GM18951 (cell line): ENCODE measurements at regions not wholly inside any gene's neighbourhood (a gene's known extent, or its start where the extent isn't known, plus 50 kb on each side); places are given as distances from the start of the nearest gene placed in this dataset.
"Not testable (repeated sequence)": the region's sequence is repeated elsewhere in the genome, so short reads cannot be mapped to it uniquely, and the experiment has no call there.

Source experiments
- POLR2A ChIP-seq: IDR thresholded peaks from 4 replicates; pipeline ENCODE4 v1.6.1; 2011; ENCODE audit warnings: mild to moderate bottlenecking; ENCODE audit not compliant: insufficient read length, insufficient read depth; ENCODE audit errors: extremely low read depth
- in situ Hi-C: fragments of 300-500 bp; cut with MboI; formaldehyde crosslinking; loops from one replicate; pipeline ENCODE4 v1.12.0; 2022; ENCODE audit warnings: low sequenced_read_pairs, mixed read lengths, inconsistent platforms; ENCODE audit not compliant: unreplicated experiment

- no peak for TF ChIP-seq POLR2A
- in situ Hi-C loops: no loop called here
Observed at GRCh38 chr1:244330318-244330625, 121.4 kb downstream of the ADSS2 start.

- in situ Hi-C loops: not testable (repeated sequence)
Observed at GRCh38 chr1:244332761-244333160, 118.9 kb downstream of the ADSS2 start.

- in situ Hi-C loops: not testable (repeated sequence)
Observed at GRCh38 chr1:244334315-244334714, 117.4 kb downstream of the ADSS2 start.

- in situ Hi-C loops: not testable (repeated sequence)
Observed at GRCh38 chr1:244334842-244335241, 116.9 kb downstream of the ADSS2 start.

GRCh38 chr1:244335456-244335855, 116.3 kb downstream of the ADSS2 start:
- in situ Hi-C loops: no loop called here

GRCh38 chr1:244336232-244336899, 115.3 kb downstream of the ADSS2 start:
- no peak for TF ChIP-seq POLR2A
- in situ Hi-C loops: no loop called here

More at GRCh38 chr1:244335456-244335855, 116.3 kb downstream of the ADSS2 start:
- no peak for TF ChIP-seq POLR2A

GRCh38 chr1:244337839-244338238, 113.9 kb downstream of the ADSS2 start:
- no peak for TF ChIP-seq POLR2A
- in situ Hi-C loops: no loop called here

- in situ Hi-C loops: no loop called here
- TF ChIP-seq POLR2A: no peak
Observed at GRCh38 chr1:244339073-244339692, 112.5 kb downstream of the ADSS2 start.

GRCh38 chr1:244339776-244340175, 111.9 kb downstream of the ADSS2 start:
- in situ Hi-C loops: no loop called here
- no peak for TF ChIP-seq POLR2A

GRCh38 chr1:244340396-244340795, 111.3 kb downstream of the ADSS2 start:
- in situ Hi-C loops: no loop called here
- no peak for TF ChIP-seq POLR2A

- in situ Hi-C loops: no loop called here
- no peak for TF ChIP-seq POLR2A
Observed at GRCh38 chr1:244341455-244342450, 110.0 kb downstream of the ADSS2 start.

GRCh38 chr1:244344001-244344400, 107.7 kb downstream of the ADSS2 start:
- no peak for TF ChIP-seq POLR2A
- in situ Hi-C loops: no loop called here

- no peak for TF ChIP-seq POLR2A
- in situ Hi-C loops: no loop called here
Observed at GRCh38 chr1:244346972-244347618, 104.6 kb downstream of the ADSS2 start.
